GM21825 (cell line): ENCODE measurements at regions not wholly inside any gene's neighbourhood (a gene's known extent, or its start where the extent isn't known, plus 50 kb on each side); places are given as distances from the start of the nearest gene placed in this dataset.

ENCODE experiments used
- ATAC-seq: cut with Tn5 transposase; IDR thresholded peaks from one replicate; pipeline ENCODE4 v1.9.1; 2021; ENCODE audit warnings: mild to moderate bottlenecking, moderate library complexity; ENCODE audit not compliant: unreplicated experiment

DNA sequence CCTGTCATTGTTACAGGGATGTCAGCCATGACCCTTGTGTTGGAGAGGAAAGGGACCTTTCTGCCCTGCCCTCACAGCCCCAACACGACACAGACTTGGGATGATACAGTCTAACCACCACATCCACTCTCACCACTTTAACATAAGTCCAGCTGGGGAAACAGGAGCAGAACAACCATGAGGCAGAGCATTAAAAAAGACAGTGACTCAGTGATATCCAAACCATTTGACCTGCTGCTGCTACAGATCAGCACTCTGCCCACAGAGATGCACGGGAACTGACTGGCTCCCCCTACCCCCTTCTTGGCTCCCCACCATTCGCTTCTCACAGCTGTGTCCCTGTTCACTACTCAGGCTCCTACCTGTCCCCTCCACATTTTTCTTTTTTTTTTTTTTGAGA lies 458.6 kb downstream of the ZNF608 start:
- ATAC-seq, result no peak

GRCh38 chr5:124285733-124286132 lies 460.7 kb downstream of the ZNF608 start:
- no peak for ATAC-seq

GRCh38 chr5:124285071-124285470 lies 461.4 kb downstream of the ZNF608 start:
- ATAC-seq, result no peak

DNA sequence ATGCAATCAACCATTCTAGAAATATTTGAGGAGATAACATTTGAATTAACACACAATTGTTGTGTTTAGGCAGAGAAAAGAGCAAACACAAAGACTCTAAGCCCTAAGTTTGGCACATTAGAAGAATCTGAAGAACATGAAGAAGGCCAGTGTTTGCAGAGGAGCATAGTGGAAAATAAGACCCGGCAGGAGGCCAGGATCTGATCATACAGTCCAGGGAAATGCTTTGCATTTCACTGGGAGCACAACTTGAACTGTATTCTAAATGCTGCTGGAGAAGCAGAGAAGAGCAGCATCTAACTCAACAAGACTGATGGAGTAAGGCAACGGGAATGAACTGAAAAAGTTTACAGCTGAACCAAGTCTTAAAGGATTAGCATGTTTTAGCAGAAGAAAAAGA lies 463.4 kb downstream of the ZNF608 start:
- no peak for ATAC-seq

GRCh38 chr5:124280079-124280478 lies 466.4 kb downstream of the ZNF608 start:
- ATAC-seq, result no peak

GRCh38 chr5:124279146-124279876 lies 467.1 kb downstream of the ZNF608 start:
- ATAC-seq, result no peak

DNA sequence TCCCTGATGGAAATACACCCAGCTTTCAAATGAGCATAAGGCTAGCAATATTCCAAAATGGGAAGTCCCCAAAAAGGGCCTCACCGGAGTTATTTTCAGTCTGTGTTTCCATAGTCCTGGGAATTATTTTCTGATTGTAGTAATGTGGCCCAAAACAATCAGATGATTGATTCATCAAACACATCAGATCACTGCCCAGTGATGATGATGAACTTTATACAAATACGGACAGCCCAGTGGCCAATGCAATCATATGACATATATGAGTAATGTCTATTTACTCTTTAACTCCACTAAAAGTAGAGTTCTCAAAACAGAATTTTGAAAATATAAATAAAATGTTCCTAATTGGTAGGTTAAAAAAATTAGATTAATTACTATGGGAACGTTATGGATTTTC lies 467.8 kb downstream of the ZNF608 start:
- no peak for ATAC-seq

DNA sequence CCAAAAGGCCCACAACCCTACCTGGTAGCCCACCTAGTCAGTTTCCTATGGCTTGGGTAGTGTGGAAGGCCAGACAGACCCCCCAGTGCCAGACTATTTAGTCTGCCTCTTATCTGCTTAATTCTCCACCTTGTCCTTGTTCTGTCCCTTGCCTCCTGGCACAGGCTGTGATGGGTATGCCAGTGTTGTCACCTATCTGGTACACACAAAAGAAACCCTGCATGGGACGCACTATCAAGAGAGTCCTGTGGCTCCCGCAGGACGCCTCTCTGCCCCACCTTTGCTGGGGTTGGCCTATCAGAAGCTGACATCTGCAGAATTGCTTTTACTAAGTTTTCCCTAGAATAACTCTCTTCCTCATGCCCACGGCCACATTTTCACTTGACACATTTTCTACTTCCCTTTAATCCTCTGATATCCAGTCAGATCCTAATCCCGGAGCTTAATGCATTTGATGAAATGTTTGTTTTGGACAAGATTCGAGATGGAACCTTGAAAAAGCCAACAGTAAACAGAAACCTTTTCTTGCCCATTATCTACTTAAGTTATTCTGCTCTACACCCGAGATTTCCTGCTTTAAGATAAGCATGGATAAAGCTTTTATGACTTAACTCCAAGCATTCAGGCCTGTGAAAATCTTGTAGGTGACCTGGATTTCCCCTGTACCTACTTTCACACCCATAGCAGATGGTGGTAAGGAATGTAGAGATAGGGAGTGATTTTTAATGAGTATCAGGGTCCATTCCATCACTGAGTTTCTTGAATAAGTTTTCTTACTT lies 468.5 kb downstream of the ZNF608 start:
- no peak for ATAC-seq

- ATAC-seq, result no peak
Observed at GRCh38 chr5:124276166-124276565, 470.3 kb downstream of the ZNF608 start.

DNA sequence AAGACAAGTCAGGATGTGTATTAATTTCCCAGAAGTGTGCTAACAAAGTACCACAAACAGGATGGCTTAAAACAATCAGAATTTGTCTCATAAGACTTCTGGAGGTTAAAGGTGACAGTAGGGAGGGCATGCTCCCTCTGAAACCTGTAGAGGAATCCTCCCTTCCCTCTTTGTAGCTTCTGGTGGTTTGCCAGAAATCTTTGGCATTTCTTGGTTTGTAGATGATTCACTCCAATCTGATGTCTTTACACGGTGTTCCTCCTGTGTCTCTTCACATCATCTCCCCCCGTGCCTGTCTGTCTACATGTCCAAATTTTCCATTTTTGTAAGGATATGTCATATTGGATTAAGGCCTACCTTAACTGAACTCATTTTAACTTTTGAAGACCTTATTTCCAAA lies 471.5 kb downstream of the ZNF608 start:
- no peak for ATAC-seq

DNA sequence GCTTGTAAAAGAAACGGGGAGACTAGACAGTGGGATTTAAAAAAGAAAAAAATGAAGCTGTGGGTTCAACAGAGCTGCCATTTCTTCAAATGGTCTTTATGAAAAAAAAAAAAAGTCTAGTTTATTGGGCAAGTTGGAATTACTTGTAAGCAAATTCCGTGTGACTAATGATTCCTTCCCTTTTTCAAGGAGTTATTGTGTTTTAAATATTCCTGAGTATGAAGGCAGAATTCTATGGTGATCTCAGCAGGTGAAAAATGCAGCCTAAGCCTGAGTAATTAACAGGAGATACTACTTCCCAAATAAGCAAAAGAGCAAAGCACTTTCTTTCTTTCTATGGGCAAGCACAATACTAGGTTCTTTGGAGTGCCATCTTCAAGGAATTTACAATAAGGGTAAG lies 481.9 kb downstream of the ZNF608 start:
- no peak for ATAC-seq

DNA sequence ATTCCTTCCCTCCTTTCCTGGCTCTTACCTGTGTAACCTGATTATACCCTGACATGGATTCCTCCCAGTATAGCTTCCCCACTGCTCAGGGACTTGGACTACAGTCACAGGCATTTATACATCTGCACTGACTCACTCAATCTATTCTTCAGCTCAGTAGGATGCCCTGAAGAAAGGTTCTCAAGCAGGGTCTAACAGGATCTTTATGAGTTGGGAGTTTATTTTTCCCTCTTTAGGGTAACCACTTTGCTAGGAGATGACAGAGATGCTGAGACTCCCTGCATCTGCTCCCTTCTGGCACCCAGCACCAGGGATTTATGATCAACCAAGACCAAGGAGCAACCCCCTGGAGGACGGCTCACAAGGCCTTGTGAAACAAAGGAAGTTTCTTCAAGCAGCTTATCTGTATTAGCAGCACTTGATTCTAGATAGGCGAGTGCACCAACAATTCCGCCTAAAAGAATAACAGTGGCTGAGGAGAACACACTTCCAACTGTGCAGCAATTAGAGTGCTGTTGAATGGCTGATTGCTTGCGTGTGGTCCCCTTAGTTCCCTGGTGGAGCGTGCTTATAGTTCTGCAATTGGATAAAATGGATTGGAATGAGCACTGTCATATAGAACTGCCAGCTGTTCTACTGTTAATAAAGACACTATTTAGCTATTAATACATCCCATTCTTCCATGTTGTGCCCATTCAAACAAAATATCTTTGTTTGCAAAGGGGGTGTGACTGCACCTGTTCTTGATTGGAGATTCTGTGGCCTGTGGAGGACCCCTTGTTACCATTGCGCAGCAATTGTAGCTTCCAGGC lies 482.6 kb downstream of the ZNF608 start:
- ATAC-seq, result no peak

DNA sequence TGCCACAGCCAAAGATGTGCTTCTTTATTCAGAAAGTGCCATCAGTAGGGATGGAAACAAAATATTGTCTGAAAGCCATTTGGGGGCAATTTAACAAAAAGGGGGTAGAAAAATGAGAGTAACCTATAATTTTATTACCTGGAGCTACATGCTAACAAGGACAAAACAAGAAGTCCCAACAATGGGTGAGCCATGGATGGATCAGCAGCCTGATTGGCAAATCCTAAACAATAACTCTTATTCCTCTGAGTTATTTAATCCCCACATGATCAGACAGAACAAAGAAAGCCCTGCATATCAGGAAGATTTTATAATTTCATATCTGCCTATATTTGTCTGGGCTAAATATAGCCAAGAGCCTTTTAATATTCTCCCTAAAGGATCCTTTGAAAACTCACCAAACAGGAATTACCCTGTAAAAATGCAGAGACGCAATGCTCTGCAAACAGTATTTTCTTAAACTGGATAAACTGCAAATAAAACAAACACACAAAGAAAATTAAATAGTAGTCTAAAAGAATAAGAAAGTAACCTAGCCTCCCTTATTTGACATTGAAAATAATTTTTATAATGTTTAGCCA lies 483.4 kb downstream of the ZNF608 start:
- no peak for ATAC-seq

DNA sequence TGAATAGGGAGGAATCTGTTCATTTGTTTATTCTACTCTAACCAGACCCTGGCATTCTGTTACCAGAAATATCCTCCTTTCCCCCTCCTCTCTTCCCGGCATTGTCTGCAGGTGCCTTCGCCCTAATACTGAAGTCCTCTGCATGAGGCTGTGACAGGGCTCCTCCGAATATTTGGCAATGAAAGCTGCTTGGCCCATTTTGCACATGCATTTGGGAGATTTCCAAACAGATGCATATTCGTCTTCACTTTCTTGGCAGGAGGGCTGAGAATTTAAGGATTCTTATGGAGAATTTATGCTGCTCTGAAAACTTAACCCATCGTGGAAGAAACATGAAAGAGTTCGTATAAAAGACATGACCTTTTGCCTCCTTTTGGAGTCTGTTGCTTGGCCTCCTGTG lies 484.0 kb downstream of the ZNF608 start:
- ATAC-seq, result no peak

GRCh38 chr5:124261848-124262247 lies 484.6 kb downstream of the ZNF608 start:
- ATAC-seq, result no peak

DNA sequence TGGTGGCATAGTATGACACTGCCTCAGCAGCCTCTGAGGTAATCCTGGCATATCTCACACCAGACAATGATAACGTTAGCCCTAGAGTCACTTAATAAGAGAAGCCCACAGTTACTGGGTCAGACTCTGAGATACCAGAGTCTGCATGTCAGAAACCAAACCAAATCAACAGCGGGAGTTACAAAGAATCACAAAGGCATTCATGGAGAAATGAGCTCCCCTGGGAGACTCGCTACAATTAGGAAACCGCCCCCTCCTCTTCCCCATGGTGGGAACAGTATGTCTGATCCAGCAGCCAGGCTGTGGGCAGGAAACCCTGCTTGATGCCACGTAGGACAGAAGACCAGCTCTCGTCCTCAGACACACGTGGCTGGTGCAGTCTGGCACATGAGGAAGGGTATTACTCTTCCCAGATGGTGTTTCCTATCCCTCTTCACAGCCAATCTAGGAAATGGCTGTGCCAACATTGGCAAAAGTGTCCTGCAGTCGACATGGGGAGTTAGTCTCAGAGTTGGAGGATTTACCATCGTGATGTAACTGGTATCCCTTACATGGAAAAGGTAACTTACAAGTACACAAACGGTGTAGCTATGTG lies 485.4 kb downstream of the ZNF608 start:
- no peak for ATAC-seq

GRCh38 chr5:124259017-124259416 lies 487.4 kb downstream of the ZNF608 start:
- ATAC-seq, result no peak

GRCh38 chr5:124257048-124257447 lies 489.4 kb downstream of the ZNF608 start:
- no peak for ATAC-seq

DNA sequence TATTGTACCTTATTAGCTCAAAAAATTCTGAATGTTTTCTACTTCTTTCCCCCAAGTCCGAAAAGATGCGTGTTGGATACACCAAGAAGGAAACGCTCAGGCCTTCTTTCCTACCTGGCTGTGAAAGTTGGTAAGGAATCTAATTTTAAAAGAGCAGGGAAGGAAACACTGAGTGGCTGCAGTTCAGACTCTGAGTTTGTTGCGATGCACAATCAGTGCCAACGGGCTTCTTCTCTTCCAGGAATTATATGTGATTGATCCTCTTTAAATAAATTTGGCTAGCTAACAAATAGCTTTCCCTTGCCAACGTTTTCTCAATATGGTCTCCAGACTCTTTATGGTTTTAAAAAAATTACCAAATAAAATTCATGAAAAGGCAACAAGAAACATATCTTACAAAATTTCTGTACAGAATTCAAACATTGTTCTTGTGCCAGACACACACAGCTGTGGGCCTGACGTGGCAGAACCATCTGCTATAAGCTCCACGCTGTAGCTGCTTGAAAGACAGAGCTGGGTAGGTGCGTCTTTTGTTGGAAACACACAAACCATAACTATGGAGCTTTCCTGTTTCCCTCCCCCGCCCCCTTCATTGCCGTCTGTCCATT lies 493.1 kb downstream of the ZNF608 start:
- no peak for ATAC-seq

GRCh38 chr5:124252747-124253146 lies 493.7 kb downstream of the ZNF608 start:
- ATAC-seq, result no peak
